ENCODE measurements at regions not wholly inside any gene's neighbourhood (a gene's known extent, or its start where the extent isn't known, plus 50 kb on each side); places are given as distances from the start of the nearest gene placed in this dataset.
"Not testable (repeated sequence)": the region's sequence is repeated elsewhere in the genome, so short reads cannot be mapped to it uniquely, and the experiment has no call there.

- intact Hi-C loops (cut with DNase I; ENCODE audit: low total_unique reads) = no loop called here
- TF ChIP-seq EP300 (IDR thresholded peaks at IDR 0.05) (no peak), POLR2A (IDR thresholded peaks at IDR 0.05) (no peak), CTCF (IDR thresholded peaks at IDR 0.05) (no peak), POLR2AphosphoS5 (IDR thresholded peaks at IDR 0.05) (no peak)
- no peaks in the 10 kb centered on the region for H3K9me3 ChIP-seq
- H3K36me3 ChIP-seq = no peaks in the 10 kb centered on the region
- DNase-seq = no peak
- H3K4me1 ChIP-seq = no peaks in the 10 kb centered on the region
- H3K27ac ChIP-seq = no peak overlapping the region
- H3K27me3 ChIP-seq = no peaks in the 10 kb centered on the region
- no peak overlapping the region for H3K4me3 ChIP-seq
These were observed 1247.6 kb downstream of the CDH8 start for GRCh38 chr16:60788631-60789030.

- DNase-seq = no peak
- intact Hi-C loops (cut with DNase I; ENCODE audit: low total_unique reads) = no loop called here
- Histone ChIP-seq H3K27ac (no peak overlapping the region), H3K27me3 (no peaks in the 10 kb centered on the region), H3K4me1 (no peaks in the 10 kb centered on the region), H3K36me3 (no peaks in the 10 kb centered on the region), H3K4me3 (no peak overlapping the region), H3K9me3 (peaks cover 0 to 10% (median under 1%) of the 10 kb centered on the region in 4 donors)
- no peak for TF ChIP-seq POLR2A (IDR thresholded peaks at IDR 0.05)
- no peak for TF ChIP-seq POLR2AphosphoS5 (IDR thresholded peaks at IDR 0.05)
- TF ChIP-seq CTCF (IDR thresholded peaks at IDR 0.05) = no peak
- TF ChIP-seq EP300 (IDR thresholded peaks at IDR 0.05) = no peak
- 70 to 85% (median 78%) methylated on average over 3 of the region's 3 CpGs for WGBS, 5 donors
These were observed 1260.0 kb downstream of the CDH8 start for GRCh38 chr16:60776281-60776680.

GRCh38 chr16:60771138-60771537 is 1265.1 kb downstream of the CDH8 start:
- WGBS, 5 donors = 86 to 91% (median 89%) methylated on average over 4 of the region's 4 CpGs
- Histone ChIP-seq H3K27ac (no peak overlapping the region), H3K9me3 (peaks cover 0 to 20% (median 9%) of the 10 kb centered on the region in 4 donors), H3K4me3 (no peak overlapping the region), H3K36me3 (no peaks in the 10 kb centered on the region), H3K4me1 (no peaks in the 10 kb centered on the region), H3K27me3 (no peaks in the 10 kb centered on the region)
- no peak for DNase-seq
- intact Hi-C loops (cut with DNase I; ENCODE audit: low total_unique reads) = no loop called here
- TF ChIP-seq POLR2AphosphoS5 (IDR thresholded peaks at IDR 0.05) = no peak
- no peak for TF ChIP-seq CTCF (IDR thresholded peaks at IDR 0.05)
- no peak for TF ChIP-seq EP300 (IDR thresholded peaks at IDR 0.05)
- no peak for TF ChIP-seq POLR2A (IDR thresholded peaks at IDR 0.05)

GRCh38 chr16:60770384-60770783 is 1265.9 kb downstream of the CDH8 start:
- H3K27me3 ChIP-seq; H3K27ac ChIP-seq; DNase-seq; H3K4me3 ChIP-seq; H3K36me3 ChIP-seq; H3K4me1 ChIP-seq; intact Hi-C loops (cut with DNase I; ENCODE audit: low total_unique reads): not testable (repeated sequence)
- H3K9me3 ChIP-seq = peaks cover 0 to 20% (median 10%) of the 10 kb centered on the region in 4 donors

GRCh38 chr16:60763869-60764268 is 1272.4 kb downstream of the CDH8 start:
- Histone ChIP-seq H3K9me3 (peaks cover 0 to 5% (median 0%) of the 10 kb centered on the region in 4 donors), H3K36me3 (no peaks in the 10 kb centered on the region), H3K4me3 (no peak overlapping the region), H3K27me3 (no peaks in the 10 kb centered on the region), H3K4me1 (no peaks in the 10 kb centered on the region), H3K27ac (no peak overlapping the region)
- intact Hi-C loops (cut with DNase I; ENCODE audit: low total_unique reads) = no loop called here
- no peak for TF ChIP-seq POLR2A (IDR thresholded peaks at IDR 0.05)
- no peak for TF ChIP-seq POLR2AphosphoS5 (IDR thresholded peaks at IDR 0.05)
- no peak for TF ChIP-seq EP300 (IDR thresholded peaks at IDR 0.05)
- TF ChIP-seq CTCF (IDR thresholded peaks at IDR 0.05) = no peak
- 61 to 78% (median 69%) methylated on average over 4 of the region's 4 CpGs for WGBS, 5 donors
- DNase-seq = peak in 1 of 2 donors; percentile 6

Measured in stomach (tissue), 8 donors.